HG03432 (cell line): ENCODE measurements at regions not wholly inside any gene's neighbourhood (a gene's known extent, or its start where the extent isn't known, plus 50 kb on each side); places are given as distances from the start of the nearest gene placed in this dataset.
"Not testable (repeated sequence)": the region's sequence is repeated elsewhere in the genome, so short reads cannot be mapped to it uniquely, and the experiment has no call there.

Experiments
- ATAC-seq: cut with Tn5 transposase; IDR thresholded peaks from one replicate; pipeline ENCODE4 v1.9.1; 2021; ENCODE audit warnings: mild to moderate bottlenecking, moderate library complexity; ENCODE audit not compliant: unreplicated experiment

GRCh38 chr12:42886160-42886559 lies 296.6 kb upstream of the PRICKLE1 start:
- ATAC-seq, result no peak

- no peak for ATAC-seq
These were observed 296.1 kb upstream of the PRICKLE1 start for GRCh38 chr12:42885677-42886076.

- ATAC-seq, result no peak
These were observed 294.6 kb upstream of the PRICKLE1 start for GRCh38 chr12:42884116-42884515.

GRCh38 chr12:42873401-42873800 lies 283.9 kb upstream of the PRICKLE1 start:
- ATAC-seq, result no peak

GRCh38 chr12:42871816-42872215 lies 282.3 kb upstream of the PRICKLE1 start:
- no peak for ATAC-seq

GRCh38 chr12:42868291-42868690 lies 278.7 kb upstream of the PRICKLE1 start:
- ATAC-seq, result no peak

GRCh38 chr12:42865282-42865681 lies 275.7 kb upstream of the PRICKLE1 start:
- no peak for ATAC-seq

- ATAC-seq, result no peak
These were observed 272.5 kb upstream of the PRICKLE1 start for GRCh38 chr12:42862055-42862454.

GRCh38 chr12:42860331-42860730 lies 270.8 kb upstream of the PRICKLE1 start:
- ATAC-seq, result not testable (repeated sequence)

- ATAC-seq, result no peak
These were observed 270.1 kb upstream of the PRICKLE1 start for GRCh38 chr12:42859612-42860011.

GRCh38 chr12:42857106-42857505 lies 267.6 kb upstream of the PRICKLE1 start:
- no peak for ATAC-seq

- ATAC-seq, result no peak
These were observed 265.9 kb upstream of the PRICKLE1 start for GRCh38 chr12:42855362-42855950.

GRCh38 chr12:42854826-42855225 lies 265.3 kb upstream of the PRICKLE1 start:
- ATAC-seq, result no peak

GRCh38 chr12:42854208-42854607 lies 264.7 kb upstream of the PRICKLE1 start:
- ATAC-seq, result no peak

- no peak for ATAC-seq
These were observed 264.0 kb upstream of the PRICKLE1 start for GRCh38 chr12:42853370-42854140.

GRCh38 chr12:42846782-42847181 lies 257.2 kb upstream of the PRICKLE1 start:
- no peak for ATAC-seq

GRCh38 chr12:42834062-42834461 lies 244.5 kb upstream of the PRICKLE1 start:
- no peak for ATAC-seq

- no peak for ATAC-seq
These were observed 239.3 kb upstream of the PRICKLE1 start for GRCh38 chr12:42828836-42829235.

- no peak for ATAC-seq
These were observed 234.8 kb upstream of the PRICKLE1 start for GRCh38 chr12:42824327-42824726.

- no peak for ATAC-seq
These were observed 234.1 kb upstream of the PRICKLE1 start for GRCh38 chr12:42823679-42824078.

- no peak for ATAC-seq
These were observed 230.3 kb upstream of the PRICKLE1 start for GRCh38 chr12:42819846-42820245.

GRCh38 chr12:42815068-42815467 lies 225.5 kb upstream of the PRICKLE1 start:
- ATAC-seq, result no peak

- ATAC-seq, result no peak
These were observed 223.3 kb upstream of the PRICKLE1 start for GRCh38 chr12:42812871-42813270.
